ENCODE measurements at regions not wholly inside any gene's neighbourhood (a gene's known extent, or its start where the extent isn't known, plus 50 kb on each side); places are given as distances from the start of the nearest gene placed in this dataset.
"Not testable (repeated sequence)": the region's sequence is repeated elsewhere in the genome, so short reads cannot be mapped to it uniquely, and the experiment has no call there.

GRCh38 chr10:121308020-121308419 lies 290.2 kb downstream of the FGFR2 start:
- no peak for DNase-seq

GRCh38 chr10:121309164-121309563 lies 289.1 kb downstream of the FGFR2 start:
- no peak for DNase-seq

- DNase-seq = no peak
These were observed 288.0 kb downstream of the FGFR2 start for GRCh38 chr10:121310151-121310711.

GRCh38 chr10:121311812-121312443 lies 286.3 kb downstream of the FGFR2 start:
- DNase-seq = no peak

DNA sequence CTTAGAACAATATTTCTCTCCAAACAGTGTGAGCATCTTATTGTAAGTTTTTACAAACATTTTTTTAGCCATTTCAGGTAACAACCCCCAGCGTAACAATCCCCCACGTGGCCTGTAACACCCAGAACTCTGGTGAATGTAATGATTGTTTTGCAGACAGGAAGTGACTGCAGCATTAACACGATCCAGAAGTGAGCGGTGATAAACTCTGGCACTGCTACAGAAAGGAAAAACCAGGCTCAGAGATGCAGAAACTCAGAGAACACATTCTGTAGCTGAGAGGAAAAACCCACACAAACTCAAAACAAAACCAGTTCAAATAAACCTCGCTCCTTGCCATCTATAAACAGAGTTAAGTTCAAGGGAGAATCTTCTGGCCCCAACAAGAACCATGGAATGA lies 285.7 kb downstream of the FGFR2 start:
- DNase-seq = no peak

DNA sequence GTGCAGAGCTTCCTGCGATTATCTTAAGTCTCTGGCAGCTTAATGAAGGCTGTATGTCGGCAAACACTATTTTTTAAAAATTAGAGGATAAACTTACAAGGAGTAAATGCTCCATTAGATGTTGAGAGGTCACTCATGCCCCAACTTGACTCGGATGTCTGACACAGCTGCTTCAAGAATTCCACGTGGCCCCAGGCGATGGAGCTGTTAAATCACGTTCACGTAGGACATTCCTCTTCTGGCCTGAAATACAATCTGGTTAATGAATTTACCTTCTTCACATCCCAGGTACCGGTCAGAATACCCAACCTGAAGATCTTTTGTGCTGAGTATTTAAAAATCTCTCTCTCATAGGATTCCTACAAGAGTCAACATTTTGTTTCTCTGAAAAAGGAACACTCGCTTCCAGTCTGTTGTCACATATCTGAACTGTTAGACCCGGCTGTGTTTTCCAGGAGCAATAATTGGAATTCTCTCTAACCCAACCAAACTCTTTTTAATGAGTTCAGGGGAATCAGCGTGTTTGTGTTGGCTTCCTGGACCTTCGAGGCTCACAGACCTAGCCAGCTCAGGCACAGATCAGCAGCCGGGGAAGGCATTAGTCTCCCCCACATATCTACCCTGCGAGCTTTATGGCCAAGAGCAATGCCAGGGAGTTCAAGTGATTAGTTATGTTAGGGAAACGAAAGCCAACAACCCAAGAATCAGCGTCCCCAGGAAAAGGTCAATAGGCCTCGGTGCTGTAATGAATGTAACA lies 284.9 kb downstream of the FGFR2 start:
- no peak for DNase-seq

- no peak for DNase-seq
These were observed 281.8 kb downstream of the FGFR2 start for GRCh38 chr10:121316432-121316831.

DNA sequence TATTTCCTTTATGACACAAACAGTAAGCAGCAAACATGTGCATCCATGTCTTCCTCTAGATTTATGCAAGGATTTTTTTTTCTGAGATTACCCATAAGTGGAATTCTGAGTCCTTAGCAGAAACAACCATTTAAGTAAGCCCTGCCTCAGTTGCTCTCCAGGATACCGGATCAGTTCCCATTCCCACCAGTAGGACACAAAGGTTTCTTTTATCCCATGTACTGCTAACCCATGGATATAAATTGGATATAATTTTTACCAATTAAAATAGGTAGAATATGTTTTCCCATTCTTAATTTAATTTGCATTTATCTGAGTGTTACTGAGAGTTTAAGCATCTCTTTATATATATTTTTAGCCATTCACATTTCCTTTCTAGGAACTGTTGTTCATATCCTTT lies 280.9 kb downstream of the FGFR2 start:
- no peak for DNase-seq

DNA sequence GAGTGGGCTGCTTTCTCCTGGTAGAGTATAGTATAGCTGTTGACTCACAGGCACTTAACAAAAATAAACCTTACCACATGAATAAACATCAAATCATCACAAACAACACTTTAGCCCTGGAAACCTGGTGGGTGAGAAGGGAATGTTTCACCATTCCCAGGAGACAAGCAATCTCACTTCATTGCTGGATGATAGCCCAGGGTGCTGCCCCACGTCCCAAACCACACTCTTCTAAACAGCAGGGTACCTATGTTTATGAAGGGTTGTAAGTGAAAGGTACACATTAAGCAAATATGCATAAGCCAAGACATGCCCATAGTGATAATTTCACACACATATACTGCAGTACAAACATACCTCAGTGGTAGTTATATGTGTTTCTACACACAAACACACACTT lies 276.2 kb downstream of the FGFR2 start:
- no peak for DNase-seq

- DNase-seq = no peak
These were observed 275.5 kb downstream of the FGFR2 start for GRCh38 chr10:121322776-121323175.

DNA sequence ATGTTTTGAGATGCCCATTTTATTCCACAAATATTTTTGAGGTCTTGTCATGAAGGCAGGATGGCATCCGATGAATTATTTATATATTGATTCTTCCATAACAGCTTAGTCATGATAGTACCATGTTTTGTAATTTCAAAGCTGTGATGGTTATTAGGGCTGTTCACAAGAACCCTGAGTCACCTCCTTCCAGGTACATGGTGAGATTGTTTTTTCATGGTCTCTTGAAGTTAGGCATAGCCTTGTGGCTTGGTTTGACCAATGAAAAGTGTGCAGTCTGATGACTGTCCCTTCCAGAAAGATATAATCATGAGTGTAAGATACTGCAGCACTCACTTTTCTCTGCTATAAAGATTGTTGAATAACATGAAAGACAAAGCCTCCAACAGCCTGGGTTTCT lies 274.8 kb downstream of the FGFR2 start:
- no peak for DNase-seq

- no peak for DNase-seq
These were observed 273.5 kb downstream of the FGFR2 start for GRCh38 chr10:121324678-121325213.

DNA sequence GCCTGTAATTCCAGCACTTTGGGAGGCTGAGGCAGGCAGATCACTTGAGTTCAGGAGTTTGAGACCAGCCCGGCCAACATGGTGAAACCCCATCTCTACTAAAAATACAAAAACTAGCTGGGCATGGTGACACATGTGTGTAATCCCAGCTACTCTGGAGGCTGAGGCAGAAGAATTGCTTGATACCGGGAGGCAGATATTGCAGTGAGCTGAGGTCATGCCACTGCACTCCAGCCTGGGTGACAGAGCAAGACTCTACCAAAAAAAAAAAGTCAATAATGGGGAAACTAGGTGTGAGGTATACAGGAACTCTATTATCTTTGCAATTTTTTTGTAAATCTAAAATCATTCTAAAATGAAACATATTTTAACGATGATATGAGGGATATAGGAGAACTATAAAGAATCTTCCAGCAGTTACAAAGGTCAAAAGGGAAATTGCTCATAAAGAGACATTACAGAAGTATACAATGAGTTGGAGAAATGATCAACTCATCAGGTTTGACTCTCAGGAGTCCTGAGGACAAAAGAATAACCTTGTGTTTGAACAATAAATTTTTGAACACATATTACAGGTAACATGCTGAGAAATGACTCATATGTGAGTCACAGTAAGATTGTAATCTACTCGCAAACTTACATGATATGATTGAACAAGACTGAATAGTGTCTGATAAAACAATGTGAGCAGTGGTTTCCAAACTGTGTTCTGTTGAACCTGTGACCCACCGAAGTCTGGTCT lies 272.6 kb downstream of the FGFR2 start:
- no peak for DNase-seq

DNA sequence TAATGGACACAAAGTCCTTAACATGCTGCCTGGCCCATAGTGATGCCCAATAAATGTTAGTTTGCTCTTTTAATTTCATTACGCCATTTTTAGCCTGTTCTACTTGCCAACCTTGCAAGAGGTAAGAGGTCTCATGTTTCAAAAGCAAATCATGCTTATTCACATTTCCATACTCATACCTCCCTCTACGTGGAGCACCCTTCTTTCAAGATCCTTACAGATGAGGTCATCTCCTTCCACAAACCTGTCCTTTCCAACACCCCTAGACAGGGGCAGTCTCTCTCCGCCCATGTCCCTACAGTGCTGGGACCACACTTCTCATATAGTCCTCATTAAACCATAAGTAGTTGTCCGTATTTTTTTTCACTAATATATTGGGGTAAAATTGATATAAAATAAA lies 271.3 kb downstream of the FGFR2 start:
- DNase-seq = no peak

GRCh38 chr10:121327727-121328126 lies 270.5 kb downstream of the FGFR2 start:
- no peak for DNase-seq

- not testable (repeated sequence) for DNase-seq
These were observed 268.6 kb downstream of the FGFR2 start for GRCh38 chr10:121329631-121330030.

GRCh38 chr10:121330563-121330962 lies 267.7 kb downstream of the FGFR2 start:
- DNase-seq = no peak

DNA sequence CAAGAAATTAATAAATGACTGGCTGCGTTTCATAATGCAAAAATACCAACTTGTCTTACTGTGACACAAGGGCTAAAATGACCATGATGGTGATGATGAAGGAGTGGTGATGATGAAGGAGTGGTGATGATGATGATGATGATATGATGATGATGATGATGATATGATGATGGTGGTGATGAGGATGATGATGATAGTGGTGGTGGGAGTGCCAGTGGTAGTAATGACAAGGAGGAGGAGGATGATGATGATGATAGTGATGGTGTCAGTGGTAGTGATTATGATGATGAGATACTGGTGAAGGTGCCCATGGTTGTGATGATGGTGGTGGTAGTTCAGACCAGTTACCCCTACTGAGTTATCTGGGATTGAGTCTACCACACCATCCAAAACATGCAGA lies 265.9 kb downstream of the FGFR2 start:
- no peak for DNase-seq

GRCh38 chr10:121332829-121333765 lies 265.1 kb downstream of the FGFR2 start:
- no peak for DNase-seq

DNA sequence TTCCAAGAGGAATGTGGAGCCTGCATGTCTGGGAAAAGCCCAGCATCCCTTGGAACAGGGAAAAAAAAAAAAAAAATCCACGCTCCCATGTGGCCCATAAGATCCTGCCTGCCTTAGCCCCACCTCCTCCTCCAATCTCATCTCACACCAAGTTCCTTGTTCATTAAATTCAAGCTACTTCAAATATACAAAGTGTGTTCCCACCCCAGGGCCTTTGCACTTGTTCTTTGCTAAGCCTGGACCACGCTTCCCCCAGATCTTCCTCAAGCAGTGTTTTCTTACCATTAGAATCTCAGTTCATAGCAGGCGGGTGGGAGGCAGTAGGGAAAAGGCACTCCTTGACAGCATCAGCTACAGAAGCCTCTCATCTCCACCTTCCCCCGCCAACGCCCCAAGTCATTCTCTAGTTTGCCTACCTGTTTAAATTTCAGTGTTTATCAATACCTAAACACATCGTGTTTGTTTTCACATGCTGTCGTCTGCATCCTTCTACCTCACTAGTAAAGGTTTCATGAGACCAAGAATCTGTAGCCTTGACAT lies 262.8 kb downstream of the FGFR2 start:
- DNase-seq = no peak

DNA sequence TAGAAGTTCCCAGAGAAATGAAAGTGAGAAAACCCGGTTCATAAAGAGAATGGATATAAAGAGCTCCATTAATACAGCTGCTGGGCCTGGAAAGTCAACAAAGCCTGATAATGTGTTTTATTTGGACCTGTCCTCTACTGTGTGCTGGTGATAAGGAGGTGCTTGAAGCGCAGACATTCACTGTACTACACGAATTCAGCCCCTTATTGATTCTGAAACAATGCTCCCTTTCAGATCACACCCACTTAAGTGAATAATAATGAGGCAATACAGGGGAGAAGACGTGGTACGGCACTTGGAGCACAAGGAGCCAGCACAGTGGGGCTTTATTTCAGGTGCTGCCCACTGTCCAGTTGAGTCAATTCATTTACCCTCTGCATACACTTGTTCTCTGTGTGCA lies 260.8 kb downstream of the FGFR2 start:
- no peak for DNase-seq

Data from activated naive CD4-positive, alpha-beta T cell treated with anti-CD3 and anti-CD28 coated beads, Interleukin-2, amount 50 U/mL, for 16 hours (primary cell).